HG03196 (cell line): ENCODE measurements at regions not wholly inside any gene's neighbourhood (a gene's known extent, or its start where the extent isn't known, plus 50 kb on each side); places are given as distances from the start of the nearest gene placed in this dataset.

Experiments
- ATAC-seq: cut with Tn5 transposase; IDR thresholded peaks from one replicate; pipeline ENCODE4 v1.9.1; 2021; ENCODE audit not compliant: unreplicated experiment

DNA sequence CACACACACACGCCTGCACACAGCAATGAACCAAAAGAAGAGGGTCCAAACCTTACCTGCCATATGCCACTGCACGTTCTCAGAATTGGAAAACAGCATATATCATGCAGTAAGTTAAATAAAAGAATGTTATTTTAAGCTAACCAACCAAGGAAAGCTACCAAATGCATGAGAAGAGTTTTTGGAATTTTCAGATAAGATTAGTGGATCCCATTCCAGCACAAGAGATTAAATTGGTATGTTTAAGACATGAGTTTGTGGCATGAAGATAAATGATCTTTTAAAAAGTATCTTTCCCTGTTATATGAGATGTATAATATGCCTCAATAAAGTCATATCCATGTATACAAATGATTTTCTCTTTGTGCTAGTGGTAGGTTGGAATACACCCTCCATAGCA is 811.4 kb downstream of the NR2F2 start:
- ATAC-seq: no peak

GRCh38 chr15:97143592-97144376 is 813.3 kb downstream of the NR2F2 start:
- ATAC-seq: no peak

DNA sequence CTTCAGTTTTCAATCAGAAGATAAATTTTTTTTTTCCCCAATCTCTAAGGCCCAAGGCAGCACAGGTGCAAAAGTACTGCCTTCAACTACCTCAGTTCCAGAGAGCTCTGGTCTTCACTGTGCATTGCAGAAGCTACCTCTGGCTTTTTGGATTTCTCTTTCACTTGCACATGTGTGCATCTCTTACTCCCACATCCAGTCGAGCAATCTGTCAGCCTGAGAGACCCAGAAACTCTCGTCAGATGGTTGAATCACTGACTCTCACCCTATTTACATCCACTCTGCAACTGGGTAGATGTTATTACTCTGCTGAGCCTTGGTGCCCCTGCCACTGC is 813.8 kb downstream of the NR2F2 start:
- ATAC-seq: no peak

GRCh38 chr15:97146929-97147870 is 813.3 kb upstream of the ARRDC4 start:
- ATAC-seq: no peak

GRCh38 chr15:97153356-97153965 is 807.0 kb upstream of the ARRDC4 start:
- ATAC-seq: no peak

DNA sequence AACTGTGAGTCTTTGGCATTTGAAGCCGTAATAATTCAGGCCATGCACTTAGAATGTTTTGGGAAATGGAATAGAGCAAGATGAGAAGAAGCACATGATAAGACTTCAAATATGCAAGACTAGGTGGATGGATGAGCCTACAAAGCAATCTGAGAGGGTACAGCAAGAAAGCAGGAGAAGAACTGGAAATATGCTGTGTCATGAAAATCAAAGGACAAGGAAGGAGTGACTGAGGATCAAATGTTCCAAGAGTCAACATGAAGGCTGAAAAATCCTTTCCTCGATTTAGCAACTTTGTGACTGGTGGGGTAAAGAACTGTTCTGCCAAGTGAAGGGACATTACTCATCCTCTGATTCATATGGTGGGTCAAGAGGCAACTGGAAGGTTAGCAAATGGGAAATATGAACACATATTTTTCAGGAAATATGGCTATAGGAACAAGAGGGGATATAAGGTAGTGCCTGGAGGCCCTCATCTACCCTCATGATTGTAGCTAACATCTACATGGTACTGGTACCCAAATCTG is 803.7 kb upstream of the ARRDC4 start:
- ATAC-seq: no peak

DNA sequence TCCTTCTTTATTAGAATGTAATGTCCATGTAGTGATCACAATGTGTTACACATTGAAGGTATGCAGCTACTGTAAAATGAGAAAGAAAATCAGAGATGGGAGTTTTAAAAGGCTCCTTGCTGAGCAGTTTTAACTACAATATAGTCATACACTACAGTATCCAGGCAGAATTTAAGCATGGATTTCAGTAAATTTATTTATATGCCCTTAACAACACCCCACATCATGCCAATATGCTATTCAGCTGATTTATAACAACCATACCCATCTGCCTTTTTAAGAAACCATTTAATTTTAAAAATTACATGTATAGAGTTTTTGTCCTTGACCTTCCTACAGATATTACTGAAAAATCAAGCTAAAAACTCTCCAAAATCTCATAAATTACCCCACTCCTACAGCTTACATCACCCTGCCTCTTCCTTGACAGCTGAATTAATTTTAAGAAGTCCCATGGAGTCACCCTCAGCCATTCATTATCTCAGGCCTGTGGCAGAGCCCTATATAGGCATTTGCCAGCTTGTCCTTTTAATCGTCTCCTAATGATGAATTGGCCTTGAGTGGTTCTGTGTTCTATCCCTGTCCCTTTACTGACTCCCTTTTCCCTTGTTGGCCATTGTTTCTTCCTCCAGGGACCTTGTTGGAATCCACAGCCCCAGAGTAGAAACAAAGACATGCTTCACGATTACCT is 797.6 kb upstream of the ARRDC4 start:
- ATAC-seq: no peak

DNA sequence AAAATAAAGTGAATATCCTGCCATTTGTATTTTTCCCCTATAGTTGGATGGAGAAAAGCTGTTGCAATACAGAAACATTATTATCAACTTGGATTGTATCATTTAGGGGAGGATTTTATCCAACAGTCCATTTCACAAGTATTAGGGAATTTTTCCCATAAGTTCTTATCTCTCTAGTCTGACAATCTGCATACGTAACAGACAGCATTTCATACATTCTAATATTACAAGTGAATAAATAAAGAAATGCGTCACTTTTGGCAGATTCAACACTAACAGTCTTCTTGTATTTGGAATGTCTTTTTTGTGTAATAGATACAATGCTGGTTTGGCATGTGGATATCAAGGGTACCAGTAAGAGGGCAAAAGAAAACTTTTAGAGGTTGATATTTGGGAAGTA is 795.3 kb upstream of the ARRDC4 start:
- ATAC-seq: no peak

DNA sequence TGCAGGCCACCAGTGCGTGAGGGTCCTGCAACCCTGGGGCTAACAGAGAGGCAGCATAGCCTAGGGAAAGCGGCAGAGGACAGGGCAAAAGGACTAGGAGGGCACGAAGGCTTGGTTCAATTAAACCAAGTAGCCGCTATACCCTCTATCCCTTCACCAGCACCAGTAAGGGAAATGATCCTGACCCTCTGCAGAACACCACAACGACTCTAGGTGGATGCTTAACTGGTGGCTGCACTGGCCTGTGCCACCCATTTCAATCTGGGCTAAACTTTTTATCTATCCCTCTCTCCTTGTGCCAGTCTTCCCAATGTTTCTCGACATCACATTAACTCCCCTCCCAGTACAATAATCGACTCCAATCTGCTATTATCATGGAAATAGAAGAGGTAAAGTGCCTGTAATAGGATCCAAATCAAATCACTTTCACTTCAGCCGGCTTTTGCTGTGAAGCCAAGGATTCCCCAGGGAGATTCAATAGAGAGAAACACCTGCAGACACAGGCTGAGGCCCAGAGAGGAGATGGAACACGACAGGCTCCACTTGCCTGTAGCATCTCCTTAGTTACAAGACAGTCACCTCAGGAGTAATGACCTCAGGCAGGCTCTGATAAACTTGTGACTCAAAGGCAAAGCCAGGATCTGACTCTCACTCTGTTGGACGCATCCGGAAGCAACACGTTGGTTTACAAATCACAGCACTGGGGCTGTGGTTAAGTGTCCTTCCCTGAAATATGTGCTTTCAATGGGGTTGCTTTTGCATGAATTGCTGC is 791.6 kb upstream of the ARRDC4 start:
- no peak for ATAC-seq

GRCh38 chr15:97171556-97171955 is 788.9 kb upstream of the ARRDC4 start:
- ATAC-seq: no peak

GRCh38 chr15:97174886-97175540 is 785.5 kb upstream of the ARRDC4 start:
- no peak for ATAC-seq

DNA sequence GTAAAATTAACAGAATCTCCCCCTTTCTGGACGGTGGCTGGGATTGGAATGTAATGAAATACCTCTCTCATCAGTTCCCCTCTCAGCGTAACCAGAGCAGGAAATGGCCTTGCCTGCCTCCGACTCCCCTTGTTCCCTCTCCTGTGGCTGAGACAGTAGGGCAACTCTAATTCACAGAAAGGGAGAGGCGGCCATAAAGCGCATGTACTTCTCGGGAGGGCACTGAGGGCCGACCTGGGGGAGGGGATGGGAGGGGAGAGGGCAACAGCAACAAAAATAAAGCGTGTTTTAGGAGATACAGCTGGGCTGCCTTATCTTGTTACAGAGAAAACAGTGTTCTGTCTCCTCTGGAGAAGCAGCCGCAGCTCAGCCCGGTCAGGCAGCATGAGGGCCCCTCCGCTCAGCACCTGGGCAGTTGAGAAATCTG is 783.3 kb upstream of the ARRDC4 start:
- no peak for ATAC-seq

- no peak for ATAC-seq
Measured at GRCh38 chr15:97182581-97182980, 777.9 kb upstream of the ARRDC4 start.

- no peak for ATAC-seq
Measured at GRCh38 chr15:97189162-97189780, 771.2 kb upstream of the ARRDC4 start.

- ATAC-seq: no peak
Measured at GRCh38 chr15:97194750-97195149, 765.8 kb upstream of the ARRDC4 start.

DNA sequence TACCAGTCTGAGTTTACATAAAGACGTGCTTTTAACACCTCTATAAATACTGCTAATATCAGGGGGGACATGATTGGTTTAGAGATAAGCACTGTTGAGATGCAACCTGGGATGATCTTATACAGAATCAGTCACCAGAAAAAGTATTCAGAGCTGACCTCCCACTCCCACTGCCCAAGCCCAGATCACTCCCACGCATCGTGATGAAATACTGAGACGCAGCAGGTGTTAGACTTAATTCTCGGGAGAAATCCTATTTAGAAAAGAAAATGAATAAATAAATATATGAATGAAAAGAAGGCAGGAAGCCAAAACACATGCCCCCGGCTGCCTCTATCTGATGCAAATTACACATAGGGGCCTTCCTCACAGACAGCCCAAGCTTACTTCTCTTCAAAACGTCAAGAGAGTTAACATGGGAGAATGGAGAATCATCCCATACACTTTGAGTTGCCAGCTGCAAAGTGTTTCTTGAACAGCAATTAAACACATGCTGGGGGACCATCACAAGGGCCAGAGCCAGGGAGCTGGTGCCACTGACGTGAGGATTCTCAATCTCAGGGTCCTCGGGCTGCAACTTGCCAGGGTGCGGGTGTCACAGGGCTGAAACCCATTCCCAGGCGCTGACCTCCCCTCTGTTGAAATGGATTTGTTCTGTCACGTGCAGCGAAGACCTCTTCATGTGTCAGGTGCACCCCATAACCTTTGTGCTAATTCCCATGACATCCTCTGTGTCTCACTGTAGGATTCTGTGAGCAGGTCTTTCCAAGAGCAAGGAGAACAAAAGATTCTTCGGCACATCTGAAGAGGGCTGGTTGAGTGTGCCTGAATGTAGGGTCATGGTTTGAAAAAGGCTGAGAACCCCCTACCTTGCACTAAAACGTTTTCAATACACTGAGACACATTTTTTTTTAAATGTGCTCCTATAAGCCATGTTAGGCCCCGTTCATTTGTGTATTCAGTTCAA is 764.2 kb upstream of the ARRDC4 start:
- no peak for ATAC-seq

- no peak for ATAC-seq
Measured at GRCh38 chr15:97199393-97200051, 761.0 kb upstream of the ARRDC4 start.

DNA sequence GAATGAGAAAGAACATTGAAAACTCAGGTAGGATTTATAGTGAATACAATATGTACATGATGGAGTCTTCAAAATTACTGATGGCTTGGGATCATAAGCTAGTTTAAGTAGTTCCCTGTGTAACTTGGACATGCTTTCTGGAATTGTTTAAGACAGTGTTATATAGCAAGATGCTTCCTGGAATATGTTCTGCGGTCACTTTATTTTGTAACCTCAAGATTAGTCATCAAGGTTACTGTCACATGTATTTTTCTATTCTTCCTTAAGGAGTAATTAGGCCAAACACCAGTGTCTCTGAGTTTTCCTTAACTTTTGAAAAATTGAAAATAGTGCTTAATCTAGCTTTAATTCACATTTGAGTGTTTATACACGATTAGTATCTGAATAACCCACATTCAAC is 760.3 kb upstream of the ARRDC4 start:
- no peak for ATAC-seq
